ENCODE measurements at regions not wholly inside any gene's neighbourhood (a gene's known extent, or its start where the extent isn't known, plus 50 kb on each side); places are given as distances from the start of the nearest gene placed in this dataset.
A peak's percentile ranks its signal among the peaks of the same experiment; 100 is the strongest.

DNA sequence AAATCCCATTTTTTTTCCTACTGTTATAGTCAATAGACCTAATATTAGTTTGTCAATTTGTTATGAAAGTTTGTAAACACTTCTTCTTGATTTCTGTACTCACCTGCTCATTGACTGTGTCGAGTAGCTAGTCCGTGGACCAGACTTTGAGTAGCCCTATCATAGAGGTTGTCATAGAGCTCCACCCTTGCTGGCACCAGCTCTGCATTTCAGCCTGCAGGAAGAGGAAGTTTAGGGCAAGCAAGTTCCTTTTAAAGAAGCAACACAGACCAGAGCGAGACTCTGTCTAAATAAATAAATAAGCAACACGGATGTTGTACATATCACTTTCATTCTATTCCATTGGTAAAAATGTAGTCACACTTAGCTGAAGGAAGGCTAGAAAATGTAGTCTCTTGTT lies 74.0 kb downstream of the MCFD2 start:
- no peak overlapping the region for H3K4me3 ChIP-seq
- peaks cover 10 to 21% (median 13%) of the 10 kb centered on the region in 4 donors for H3K4me1 ChIP-seq
- H3K27ac ChIP-seq, result peak overlapping the region in 1 of 4 donors; percentile 27
- intact Hi-C loops (cut with DNase I; ENCODE audit: low total_unique reads), result no loop called here
- peak; percentile 62 for DNase-seq
- H3K27me3 ChIP-seq, result no peaks in the 10 kb centered on the region
- TF ChIP-seq POLR2A (IDR thresholded peaks at IDR 0.05) (no peak), EP300 (IDR thresholded peaks at IDR 0.05; ENCODE audit: low read depth) (no peak), POLR2AphosphoS5 (IDR thresholded peaks at IDR 0.05) (no peak)
- TF ChIP-seq, protein P1, sequence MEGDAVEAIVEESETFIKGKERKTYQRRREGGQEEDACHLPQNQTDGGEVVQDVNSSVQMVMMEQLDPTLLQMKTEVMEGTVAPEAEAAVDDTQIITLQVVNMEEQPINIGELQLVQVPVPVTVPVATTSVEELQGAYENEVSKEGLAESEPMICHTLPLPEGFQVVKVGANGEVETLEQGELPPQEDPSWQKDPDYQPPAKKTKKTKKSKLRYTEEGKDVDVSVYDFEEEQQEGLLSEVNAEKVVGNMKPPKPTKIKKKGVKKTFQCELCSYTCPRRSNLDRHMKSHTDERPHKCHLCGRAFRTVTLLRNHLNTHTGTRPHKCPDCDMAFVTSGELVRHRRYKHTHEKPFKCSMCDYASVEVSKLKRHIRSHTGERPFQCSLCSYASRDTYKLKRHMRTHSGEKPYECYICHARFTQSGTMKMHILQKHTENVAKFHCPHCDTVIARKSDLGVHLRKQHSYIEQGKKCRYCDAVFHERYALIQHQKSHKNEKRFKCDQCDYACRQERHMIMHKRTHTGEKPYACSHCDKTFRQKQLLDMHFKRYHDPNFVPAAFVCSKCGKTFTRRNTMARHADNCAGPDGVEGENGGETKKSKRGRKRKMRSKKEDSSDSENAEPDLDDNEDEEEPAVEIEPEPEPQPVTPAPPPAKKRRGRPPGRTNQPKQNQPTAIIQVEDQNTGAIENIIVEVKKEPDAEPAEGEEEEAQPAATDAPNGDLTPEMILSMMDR (IDR thresholded peaks at IDR 0.05), result no peak
- in situ Hi-C loops (cut with MboI; ENCODE audit: low pct_ligation_motif_present in 1 of 4, low pct_unique_long_range_greater_than_20kb in 1 of 4, low sequenced_read_pairs in 3 of 4), result no loop called here
- 30 to 52% methylated on average over 4 of the region's 4 CpGs for WGBS, 2 donors (ENCODE audit: low coverage in 1 of 2)
- no peaks in the 10 kb centered on the region for H3K9me3 ChIP-seq
- H3K36me3 ChIP-seq, result no peaks in the 10 kb centered on the region

DNA sequence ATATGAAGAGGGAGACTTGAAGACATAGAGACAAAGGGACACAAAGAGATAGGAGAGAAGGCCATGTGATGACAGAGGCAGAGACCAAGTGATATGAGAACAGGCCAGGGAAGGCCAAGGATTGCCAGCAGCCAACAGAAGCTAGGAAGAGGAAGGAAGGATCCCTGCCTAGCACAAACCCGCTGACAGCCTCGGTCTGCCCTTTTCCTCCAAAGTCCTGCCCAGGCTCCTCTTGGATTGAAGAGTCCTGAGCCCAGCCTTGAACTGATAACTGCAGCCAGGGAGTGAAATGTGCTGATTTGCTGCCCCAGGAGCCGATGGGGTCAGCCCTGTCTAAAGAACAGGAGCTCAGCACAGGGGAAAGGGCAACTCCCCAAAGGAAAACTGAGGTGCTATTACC lies 76.6 kb downstream of the MCFD2 start:
- intact Hi-C loops (cut with DNase I; ENCODE audit: low total_unique reads) (no loop called here), in situ Hi-C loops (cut with MboI; ENCODE audit: low pct_ligation_motif_present in 1 of 4, low pct_unique_long_range_greater_than_20kb in 1 of 4, low sequenced_read_pairs in 3 of 4) (no loop called here)
- TF ChIP-seq POLR2A (IDR thresholded peaks at IDR 0.05) (no peak), EP300 (IDR thresholded peaks at IDR 0.05; ENCODE audit: low read depth) (no peak), POLR2AphosphoS5 (IDR thresholded peaks at IDR 0.05) (no peak)
- TF ChIP-seq, protein P1 (IDR thresholded peaks at IDR 0.05), result no peak
- Histone ChIP-seq H3K4me3 (no peak overlapping the region), H3K27me3 (no peaks in the 10 kb centered on the region), H3K27ac (no peak overlapping the region), H3K9me3 (no peaks in the 10 kb centered on the region), H3K4me1 (peaks cover 0 to 6% (median 0%) of the 10 kb centered on the region in 4 donors), H3K36me3 (no peaks in the 10 kb centered on the region)
- DNase-seq, result no peak
- 67 to 100% methylated on average over 1 to 3 of the region's 3 CpGs for WGBS, 2 donors (ENCODE audit: low coverage in 1 of 2)

DNA sequence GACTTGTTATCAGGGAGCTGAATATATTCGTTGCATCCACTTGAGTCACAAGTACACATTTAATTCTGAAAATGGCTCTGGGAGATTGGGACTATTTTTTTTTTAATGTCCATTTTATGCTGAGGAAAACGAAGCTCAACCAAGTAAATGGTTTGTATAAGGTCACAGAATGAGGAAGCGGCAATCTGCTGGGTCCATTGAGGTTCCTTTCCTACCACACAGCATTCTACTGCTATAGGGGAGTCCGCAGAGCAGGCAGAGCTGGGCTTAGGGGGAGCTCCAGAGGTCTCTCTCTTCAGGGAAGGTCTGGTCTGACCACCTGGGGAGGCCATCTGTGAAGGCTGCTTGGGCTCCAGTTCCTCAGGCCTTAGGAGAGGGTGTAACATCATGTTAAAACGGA lies 77.9 kb downstream of the MCFD2 start:
- Histone ChIP-seq H3K27me3 (no peaks in the 10 kb centered on the region), H3K4me3 (no peak overlapping the region), H3K4me1 (peaks cover 0 to 6% (median 0%) of the 10 kb centered on the region in 4 donors), H3K27ac (no peak overlapping the region), H3K36me3 (no peaks in the 10 kb centered on the region), H3K9me3 (no peaks in the 10 kb centered on the region)
- 84 to 100% methylated on average over 1 to 5 of the region's 5 CpGs for WGBS, 2 donors (ENCODE audit: low coverage in 1 of 2)
- in situ Hi-C loops (cut with MboI; ENCODE audit: low pct_ligation_motif_present in 1 of 4, low pct_unique_long_range_greater_than_20kb in 1 of 4, low sequenced_read_pairs in 3 of 4) (no loop called here), intact Hi-C loops (cut with DNase I; ENCODE audit: low total_unique reads) (no loop called here)
- TF ChIP-seq EP300 (IDR thresholded peaks at IDR 0.05; ENCODE audit: low read depth) (no peak), POLR2A (IDR thresholded peaks at IDR 0.05) (no peak), POLR2AphosphoS5 (IDR thresholded peaks at IDR 0.05) (no peak)
- TF ChIP-seq, protein P1 (IDR thresholded peaks at IDR 0.05), result no peak
- DNase-seq, result no peak

DNA sequence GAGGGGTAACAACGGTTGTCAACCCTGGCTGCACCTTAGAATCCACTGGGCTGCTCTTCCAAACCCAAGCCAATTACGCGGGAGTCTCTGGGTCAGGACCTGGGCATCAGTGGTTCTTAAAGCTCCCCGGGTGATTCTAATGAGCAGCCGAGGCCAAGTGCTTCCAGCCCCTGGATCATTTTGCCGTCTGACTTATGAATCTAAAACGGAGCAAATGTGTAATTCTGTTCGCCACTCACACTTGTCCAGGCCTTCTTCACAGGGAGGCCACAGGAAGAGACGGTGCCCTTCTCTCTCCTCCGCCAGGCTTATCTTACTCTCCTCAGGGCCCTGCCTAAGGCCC lies 78.5 kb downstream of the MCFD2 start:
- no peaks in the 10 kb centered on the region for H3K36me3 ChIP-seq
- DNase-seq, result no peak
- no peaks in the 10 kb centered on the region for H3K9me3 ChIP-seq
- H3K4me1 ChIP-seq, result peaks cover 0 to 6% (median 0%) of the 10 kb centered on the region in 4 donors
- no peak overlapping the region for H3K4me3 ChIP-seq
- TF ChIP-seq EP300 (IDR thresholded peaks at IDR 0.05; ENCODE audit: low read depth), result no peak
- TF ChIP-seq, protein P1 (IDR thresholded peaks at IDR 0.05), result no peak
- in situ Hi-C loops (cut with MboI; ENCODE audit: low pct_ligation_motif_present in 1 of 4, low pct_unique_long_range_greater_than_20kb in 1 of 4, low sequenced_read_pairs in 3 of 4) (no loop called here), intact Hi-C loops (cut with DNase I; ENCODE audit: low total_unique reads) (no loop called here)
- H3K27ac ChIP-seq, result no peak overlapping the region
- H3K27me3 ChIP-seq, result no peaks in the 10 kb centered on the region
- 90 to 100% methylated on average over 2 to 10 of the region's 10 CpGs for WGBS, 2 donors (ENCODE audit: low coverage in 1 of 2)
